Body of pancreas (tissue), 4 donors: ENCODE measurements at regions not wholly inside any gene's neighbourhood (a gene's known extent, or its start where the extent isn't known, plus 50 kb on each side); places are given as distances from the start of the nearest gene placed in this dataset.

ENCODE experiments used
- POLR2A ChIP-seq, 3 donors: fragments of 450-650 bp; IDR thresholded peaks; one replicate each; pipeline ENCODE4 v1.6.1; 2016; ENCODE audit warnings: antibody characterized with exemption in 3 of 3, mild to moderate bottlenecking in 2 of 3
- TF ChIP-seq, protein P1 (sequence below), 7 experiments: fragments of 450-650 bp in 4 of 7; fragments of 200-600 bp in 3 of 7; sonication (generic) in 3 of 7; IDR thresholded peaks; one replicate each; pipeline ENCODE4 v1.5.1; 2016 to 2019; ENCODE audit warnings: antibody characterized with exemption in 7 of 7

DNA sequence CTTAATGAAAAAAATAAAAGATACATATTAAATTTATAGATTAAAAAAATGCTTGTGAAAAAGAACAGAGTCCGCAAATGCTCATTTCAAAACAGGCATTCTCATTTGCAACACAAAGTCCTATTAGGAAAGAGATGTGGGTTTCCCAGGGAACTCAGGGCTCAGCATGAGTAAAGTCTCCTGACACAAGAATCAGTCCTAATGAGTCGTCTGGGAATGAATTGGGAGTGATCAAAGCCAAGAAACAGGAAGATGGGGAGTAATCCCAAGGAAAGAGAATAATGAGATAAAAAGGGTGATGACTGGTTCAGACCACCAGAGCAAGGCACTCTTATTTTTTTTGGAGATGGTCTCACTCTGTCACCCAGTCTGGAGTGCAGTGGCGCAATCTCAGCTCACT lies 443.7 kb downstream of the NR2F2 start:
- no peak for TF ChIP-seq POLR2A (IDR thresholded peaks at IDR 0.05)
- TF ChIP-seq, protein P1, sequence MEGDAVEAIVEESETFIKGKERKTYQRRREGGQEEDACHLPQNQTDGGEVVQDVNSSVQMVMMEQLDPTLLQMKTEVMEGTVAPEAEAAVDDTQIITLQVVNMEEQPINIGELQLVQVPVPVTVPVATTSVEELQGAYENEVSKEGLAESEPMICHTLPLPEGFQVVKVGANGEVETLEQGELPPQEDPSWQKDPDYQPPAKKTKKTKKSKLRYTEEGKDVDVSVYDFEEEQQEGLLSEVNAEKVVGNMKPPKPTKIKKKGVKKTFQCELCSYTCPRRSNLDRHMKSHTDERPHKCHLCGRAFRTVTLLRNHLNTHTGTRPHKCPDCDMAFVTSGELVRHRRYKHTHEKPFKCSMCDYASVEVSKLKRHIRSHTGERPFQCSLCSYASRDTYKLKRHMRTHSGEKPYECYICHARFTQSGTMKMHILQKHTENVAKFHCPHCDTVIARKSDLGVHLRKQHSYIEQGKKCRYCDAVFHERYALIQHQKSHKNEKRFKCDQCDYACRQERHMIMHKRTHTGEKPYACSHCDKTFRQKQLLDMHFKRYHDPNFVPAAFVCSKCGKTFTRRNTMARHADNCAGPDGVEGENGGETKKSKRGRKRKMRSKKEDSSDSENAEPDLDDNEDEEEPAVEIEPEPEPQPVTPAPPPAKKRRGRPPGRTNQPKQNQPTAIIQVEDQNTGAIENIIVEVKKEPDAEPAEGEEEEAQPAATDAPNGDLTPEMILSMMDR (IDR thresholded peaks at IDR 0.05), result no peak
